Liver (tissue), 7 donors: ENCODE measurements at regions not wholly inside any gene's neighbourhood (a gene's known extent, or its start where the extent isn't known, plus 50 kb on each side); places are given as distances from the start of the nearest gene placed in this dataset.

ENCODE experiments used
- DNase-seq: peaks from one replicate; pipeline ENCODE4 v3.0.0-alpha.2; 2017; ENCODE audit warnings: low spot score
- H3K27ac ChIP-seq, 2 donors: one replicate each; pipeline ENCODE4 v1.7.0; 2013; ENCODE audit warnings: inconsistent platforms in 2 of 2, low read length in 2 of 2, control low read depth in 1 of 2, low read depth in 1 of 2, mild to moderate bottlenecking in 1 of 2
- H3K27me3 ChIP-seq, 4 donors: one replicate each; pipeline versions ENCODE4 v1.6.1 to v1.7.0; 2013; ENCODE audit warnings: low read length in 3 of 4, inconsistent platforms in 1 of 4, mild to moderate bottlenecking in 1 of 4, moderate library complexity in 1 of 4; ENCODE audit not compliant: control insufficient read depth in 4 of 4, insufficient read depth in 4 of 4
- H3K36me3 ChIP-seq, 4 donors: one replicate each; pipeline versions ENCODE4 v1.6.1 to v1.7.0; 2013; ENCODE audit warnings: low read length in 3 of 4, mild to moderate bottlenecking in 3 of 4, low read depth in 1 of 4, moderate library complexity in 1 of 4; ENCODE audit not compliant: control insufficient read depth in 4 of 4, insufficient read depth in 3 of 4
- H3K4me1 ChIP-seq, 4 donors: one replicate each; pipeline versions ENCODE4 v1.6.1 to v1.7.0; 2013; ENCODE audit warnings: low read length in 3 of 4, mild to moderate bottlenecking in 3 of 4, moderate library complexity in 1 of 4; ENCODE audit not compliant: control insufficient read depth in 4 of 4, insufficient read depth in 4 of 4
- H3K4me3 ChIP-seq, 3 donors: one replicate each; pipeline versions ENCODE4 v1.6.1 to v1.7.0; 2013; ENCODE audit warnings: low read length in 3 of 3, control low read depth in 1 of 3, low read depth in 1 of 3, mild to moderate bottlenecking in 1 of 3
- H3K9ac ChIP-seq, 2 donors: one replicate each; pipeline ENCODE4 v1.7.0; 2013; ENCODE audit warnings: low read length in 2 of 2, mild to moderate bottlenecking in 2 of 2, moderate library complexity in 2 of 2, control low read depth in 1 of 2, low read depth in 1 of 2
- H3K9me3 ChIP-seq, 4 donors: one replicate each; pipeline versions ENCODE4 v1.6.1 to v1.7.0; 2013; ENCODE audit warnings: low read length in 3 of 4; ENCODE audit not compliant: control insufficient read depth in 4 of 4
- EGR1 ChIP-seq, 2 donors: IDR thresholded peaks; 2 replicates each; pipeline ENCODE4 v1.6.1; 2016 to 2018; ENCODE audit warnings: antibody characterized with exemption in 2 of 2, low read depth in 2 of 2
- GABPA ChIP-seq, 2 donors: IDR thresholded peaks in 1 of 2; conservative IDR thresholded peaks in 1 of 2; 2 replicates each; pipeline ENCODE4 v1.6.1; 2016; ENCODE audit warnings: antibody characterized with exemption in 2 of 2, mild to moderate bottlenecking in 1 of 2, moderate library complexity in 1 of 2
- HNF4G ChIP-seq: IDR thresholded peaks from 2 replicates; pipeline ENCODE4 v1.6.1; 2016; ENCODE audit warnings: antibody characterized with exemption
- JUND ChIP-seq, 2 donors: IDR thresholded peaks; 2 replicates each; pipeline ENCODE4 v1.6.1; 2016; ENCODE audit warnings: antibody characterized with exemption in 2 of 2
- MAX ChIP-seq: IDR thresholded peaks from 2 replicates; pipeline ENCODE4 v1.6.1; 2016; ENCODE audit warnings: antibody characterized with exemption
- NR2F2 ChIP-seq: IDR thresholded peaks from 2 replicates; pipeline ENCODE4 v1.6.1; 2016; ENCODE audit warnings: antibody characterized with exemption
- RAD21 ChIP-seq, 2 donors: IDR thresholded peaks; 2 replicates each; pipeline ENCODE4 v1.6.1; 2016; ENCODE audit warnings: antibody characterized with exemption in 2 of 2, mild to moderate bottlenecking in 2 of 2
- REST ChIP-seq: IDR thresholded peaks from 2 replicates; pipeline ENCODE4 v1.6.1; 2016; ENCODE audit warnings: antibody characterized with exemption, mild to moderate bottlenecking
- SP1 ChIP-seq: IDR thresholded peaks from 2 replicates; pipeline ENCODE4 v1.6.1; 2018; ENCODE audit warnings: antibody characterized with exemption, mild to moderate bottlenecking
- TAF1 ChIP-seq: conservative IDR thresholded peaks from 2 replicates; pipeline ENCODE4 v1.6.1; 2016; ENCODE audit warnings: antibody characterized with exemption, mild to moderate bottlenecking
- ZBTB33 ChIP-seq: IDR thresholded peaks from 2 replicates; pipeline ENCODE4 v1.6.1; 2016; ENCODE audit warnings: antibody characterized with exemption
- WGBS: extraction: QIAGEN DNeasy Blood & Tissue Kit; methylation state at CpG from one replicate; pipeline ENCODE4 v1.1.7; 2013; 5-methylcytosine and 5-hydroxymethylcytosine counted together
- donor health status: healthy.
- donor health status: healthy.
- donor health status: healthy.
- donor health status: healthy.

GRCh38 chr6:167645368-167645767 lies 181.3 kb upstream of the AFDN start:
- no peak overlapping the region for H3K9ac ChIP-seq
- no peaks in the 10 kb centered on the region for H3K36me3 ChIP-seq
- TF ChIP-seq TAF1, result no peak
- no peak for TF ChIP-seq EGR1 (IDR thresholded peaks at IDR 0.05; ENCODE audit: low read depth in 2 of 2)
- TF ChIP-seq ZBTB33, result no peak
- TF ChIP-seq GABPA (IDR thresholded peaks at IDR 0.05 in 1 of 2, conservative IDR thresholded peaks at IDR 0.05 in 1 of 2), result no peak
- no peak for TF ChIP-seq MAX
- no peak for TF ChIP-seq SP1
- WGBS, result 80% methylated on average over 8 of the region's 8 CpGs
- DNase-seq, result no peak
- H3K27ac ChIP-seq, result no peak overlapping the region
- H3K4me3 ChIP-seq, result no peak overlapping the region
- H3K9me3 ChIP-seq, result no peaks in the 10 kb centered on the region
- H3K27me3 ChIP-seq, result no peaks in the 10 kb centered on the region
- peaks cover 10 to 18% (median 14%) of the 10 kb centered on the region in 4 donors for H3K4me1 ChIP-seq

GRCh38 chr6:167647306-167647705 lies 179.4 kb upstream of the AFDN start:
- H3K9me3 ChIP-seq, result no peaks in the 10 kb centered on the region
- H3K4me3 ChIP-seq, result no peak overlapping the region
- H3K4me1 ChIP-seq, result peaks cover 10 to 18% (median 14%) of the 10 kb centered on the region in 4 donors
- 60% methylated on average over 4 of the region's 4 CpGs for WGBS
- peak overlapping the region in 1 of 2 donors; percentile 64 for H3K27ac ChIP-seq
- no peak for DNase-seq
- no peaks in the 10 kb centered on the region for H3K27me3 ChIP-seq
- TF ChIP-seq NR2F2, result peak; percentile 22
- peak in 1 of 2 donors; percentile 8 for TF ChIP-seq RAD21 (IDR thresholded peaks at IDR 0.05)
- TF ChIP-seq MAX, result peak; percentile 38
- TF ChIP-seq JUND (IDR thresholded peaks at IDR 0.05), result no peak
- H3K9ac ChIP-seq, result no peak overlapping the region
- no peaks in the 10 kb centered on the region for H3K36me3 ChIP-seq

- H3K27ac ChIP-seq, result peak overlapping the region; percentile 63 to 64
- DNase-seq, result no peak
Observed at GRCh38 chr6:167647737-167648470, 178.8 kb upstream of the AFDN start.

More at GRCh38 chr6:167647737-167648470, 178.8 kb upstream of the AFDN start:
- H3K9me3 ChIP-seq, result no peaks in the 10 kb centered on the region
- H3K4me3 ChIP-seq, result no peak overlapping the region
- no peaks in the 10 kb centered on the region for H3K27me3 ChIP-seq
- no peak overlapping the region for H3K9ac ChIP-seq
- 79% methylated on average over 13 of the region's 13 CpGs for WGBS
- no peaks in the 10 kb centered on the region for H3K36me3 ChIP-seq
- peak; percentile 94 for TF ChIP-seq REST
- TF ChIP-seq HNF4G, result no peak
- peaks cover 10 to 18% (median 14%) of the 10 kb centered on the region in 4 donors for H3K4me1 ChIP-seq
